ENCODE measurements at regions not wholly inside any gene's neighbourhood (a gene's known extent, or its start where the extent isn't known, plus 50 kb on each side); places are given as distances from the start of the nearest gene placed in this dataset.

DNA sequence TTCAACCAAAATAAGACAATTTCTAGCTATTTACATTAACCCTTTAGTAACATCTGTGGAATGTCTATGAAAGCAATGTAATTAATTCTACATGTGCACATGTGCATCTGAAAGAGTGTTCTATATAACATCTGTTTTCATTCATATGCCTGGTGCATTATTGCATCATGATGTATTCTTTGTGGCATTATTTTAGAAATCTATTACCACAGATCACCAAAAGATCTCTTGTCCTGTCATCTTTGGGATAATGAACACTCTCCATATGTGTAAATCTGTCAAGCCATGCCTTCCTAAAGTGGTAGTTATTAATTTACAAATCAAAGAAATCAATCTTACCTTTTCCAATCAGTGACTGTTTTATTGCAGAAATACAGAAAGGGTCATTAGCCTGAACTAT lies 86.9 kb downstream of the TRIB2 start:
- TF ChIP-seq, protein P1, sequence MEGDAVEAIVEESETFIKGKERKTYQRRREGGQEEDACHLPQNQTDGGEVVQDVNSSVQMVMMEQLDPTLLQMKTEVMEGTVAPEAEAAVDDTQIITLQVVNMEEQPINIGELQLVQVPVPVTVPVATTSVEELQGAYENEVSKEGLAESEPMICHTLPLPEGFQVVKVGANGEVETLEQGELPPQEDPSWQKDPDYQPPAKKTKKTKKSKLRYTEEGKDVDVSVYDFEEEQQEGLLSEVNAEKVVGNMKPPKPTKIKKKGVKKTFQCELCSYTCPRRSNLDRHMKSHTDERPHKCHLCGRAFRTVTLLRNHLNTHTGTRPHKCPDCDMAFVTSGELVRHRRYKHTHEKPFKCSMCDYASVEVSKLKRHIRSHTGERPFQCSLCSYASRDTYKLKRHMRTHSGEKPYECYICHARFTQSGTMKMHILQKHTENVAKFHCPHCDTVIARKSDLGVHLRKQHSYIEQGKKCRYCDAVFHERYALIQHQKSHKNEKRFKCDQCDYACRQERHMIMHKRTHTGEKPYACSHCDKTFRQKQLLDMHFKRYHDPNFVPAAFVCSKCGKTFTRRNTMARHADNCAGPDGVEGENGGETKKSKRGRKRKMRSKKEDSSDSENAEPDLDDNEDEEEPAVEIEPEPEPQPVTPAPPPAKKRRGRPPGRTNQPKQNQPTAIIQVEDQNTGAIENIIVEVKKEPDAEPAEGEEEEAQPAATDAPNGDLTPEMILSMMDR (conservative IDR thresholded peaks at IDR 0.05 in 1 of 2, IDR thresholded peaks at IDR 0.05 in 1 of 2; ENCODE audit: low read depth in 1 of 2, low read length in 2 of 2), result no peak
- TF ChIP-seq EZH2 (IDR thresholded peaks at IDR 0.05; ENCODE audit: low read length, missing control alignments), result no peak
- peak overlapping the region; percentile 36 for H3K4me2 ChIP-seq (ENCODE audit: extremely low read depth, insufficient read depth, low read length)
- H3K4me1 ChIP-seq (ENCODE audit: control insufficient read depth, extremely low read depth, insufficient read depth, low read length), result no peaks in the 10 kb centered on the region
- no peak overlapping the region for H3K4me3 ChIP-seq (replicated peaks in 1 of 4; ENCODE audit: control extremely low read depth in 1 of 4, insufficient read depth in 1 of 4, low read depth in 3 of 4, low read length in 4 of 4)
- H2AFZ ChIP-seq (ENCODE audit: low read length), result no peak overlapping the region
- H4K20me1 ChIP-seq (ENCODE audit: control insufficient read depth, extremely low read depth, insufficient read depth, low read length), result no peaks in the 10 kb centered on the region
- H3K9ac ChIP-seq (ENCODE audit: insufficient read depth, low read length), result no peak overlapping the region
- H3K27me3 ChIP-seq (ENCODE audit: control insufficient read depth, insufficient read depth, low read length), result no peaks in the 10 kb centered on the region
- H3K79me2 ChIP-seq (ENCODE audit: control insufficient read depth, insufficient read depth, low read length), result no peaks in the 10 kb centered on the region
- peak in 1 of 2 donors; percentile 20 for DNase-seq (ENCODE audit: low read depth in 2 of 2)
- H3K9me3 ChIP-seq (ENCODE audit: control insufficient read depth, insufficient read depth, low read depth, low read length), result no peaks in the 10 kb centered on the region
- no peaks in the 10 kb centered on the region for H3K36me3 ChIP-seq (ENCODE audit: control insufficient read depth, insufficient read depth, low read length)
- no peak overlapping the region for H3K27ac ChIP-seq (ENCODE audit: insufficient read depth, low read length)

DNA sequence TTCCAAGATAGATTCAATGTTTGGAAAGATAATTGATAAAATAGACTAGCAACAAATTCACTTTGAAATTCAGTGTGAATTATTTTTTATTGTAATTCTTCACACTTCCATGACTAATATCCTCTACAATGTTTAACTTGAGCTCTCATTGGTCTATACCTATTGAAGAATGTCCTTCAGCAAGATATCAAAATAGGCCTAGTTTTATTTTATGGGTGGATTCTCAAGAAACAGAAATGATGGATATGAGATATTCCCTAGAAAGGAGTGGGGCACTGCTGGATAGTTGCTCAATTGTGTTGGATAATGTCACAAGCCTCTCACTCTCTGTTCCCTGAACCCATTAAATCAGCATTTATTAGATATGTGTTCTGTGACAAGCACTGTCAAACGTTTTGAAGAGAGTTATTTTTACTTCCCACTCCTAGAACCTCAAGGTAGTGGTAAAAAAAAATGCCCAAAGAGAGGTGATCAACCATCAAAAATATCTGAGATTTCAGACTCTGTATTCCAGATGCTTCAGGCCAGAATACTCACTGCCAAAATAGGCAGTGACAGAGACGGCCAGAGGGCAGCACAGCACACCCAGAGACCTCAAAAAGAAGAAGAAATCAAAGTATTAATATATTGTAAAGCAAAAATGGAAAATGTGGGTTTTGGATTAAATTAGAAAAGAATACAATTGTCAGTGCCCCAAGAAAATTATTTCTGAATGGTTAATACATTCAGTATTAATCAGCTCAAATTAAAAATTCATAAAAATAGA lies 87.5 kb downstream of the TRIB2 start:
- Histone ChIP-seq H3K4me3 (replicated peaks in 1 of 4; ENCODE audit: control extremely low read depth in 1 of 4, insufficient read depth in 1 of 4, low read depth in 3 of 4, low read length in 4 of 4) (no peak overlapping the region), H3K79me2 (ENCODE audit: control insufficient read depth, insufficient read depth, low read length) (no peaks in the 10 kb centered on the region), H3K36me3 (ENCODE audit: control insufficient read depth, insufficient read depth, low read length) (no peaks in the 10 kb centered on the region), H2AFZ (ENCODE audit: low read length) (no peak overlapping the region), H3K4me1 (ENCODE audit: control insufficient read depth, extremely low read depth, insufficient read depth, low read length) (no peaks in the 10 kb centered on the region), H3K9ac (ENCODE audit: insufficient read depth, low read length) (no peak overlapping the region), H3K27me3 (ENCODE audit: control insufficient read depth, insufficient read depth, low read length) (no peaks in the 10 kb centered on the region), H3K27ac (ENCODE audit: insufficient read depth, low read length) (no peak overlapping the region), H3K9me3 (ENCODE audit: control insufficient read depth, insufficient read depth, low read depth, low read length) (no peaks in the 10 kb centered on the region), H4K20me1 (ENCODE audit: control insufficient read depth, extremely low read depth, insufficient read depth, low read length) (no peaks in the 10 kb centered on the region), H3K4me2 (ENCODE audit: extremely low read depth, insufficient read depth, low read length) (peak overlapping the region; percentile 36)
- no peak for DNase-seq (ENCODE audit: low read depth in 2 of 2)
- TF ChIP-seq, protein P1 (conservative IDR thresholded peaks at IDR 0.05 in 1 of 2, IDR thresholded peaks at IDR 0.05 in 1 of 2; ENCODE audit: low read depth in 1 of 2, low read length in 2 of 2), result no peak
- no peak for TF ChIP-seq EZH2 (IDR thresholded peaks at IDR 0.05; ENCODE audit: low read length, missing control alignments)

DNA sequence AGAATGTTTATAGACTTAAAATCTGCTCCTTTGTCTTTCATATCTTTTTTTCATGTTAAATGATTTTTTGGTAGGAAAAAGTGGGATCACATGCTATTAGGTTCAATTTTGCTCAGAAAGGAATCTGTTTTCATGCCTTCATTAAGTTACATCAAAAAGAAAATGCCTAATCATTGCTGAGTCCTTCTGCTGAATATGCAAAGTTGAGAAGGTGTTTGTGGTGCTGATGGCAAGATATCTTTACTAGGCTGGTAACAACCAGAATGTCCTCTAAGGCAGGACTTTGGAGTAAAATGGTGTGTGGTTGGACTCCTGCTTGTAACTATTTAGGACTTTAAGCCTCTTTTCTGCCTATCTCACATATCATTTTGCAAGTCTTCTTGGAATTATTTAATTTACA lies 88.3 kb downstream of the TRIB2 start:
- Histone ChIP-seq H3K36me3 (ENCODE audit: control insufficient read depth, insufficient read depth, low read length) (no peaks in the 10 kb centered on the region), H3K4me3 (replicated peaks in 1 of 4; ENCODE audit: control extremely low read depth in 1 of 4, insufficient read depth in 1 of 4, low read depth in 3 of 4, low read length in 4 of 4) (no peak overlapping the region), H3K27me3 (ENCODE audit: control insufficient read depth, insufficient read depth, low read length) (no peaks in the 10 kb centered on the region), H4K20me1 (ENCODE audit: control insufficient read depth, extremely low read depth, insufficient read depth, low read length) (no peaks in the 10 kb centered on the region), H2AFZ (ENCODE audit: low read length) (no peak overlapping the region), H3K4me1 (ENCODE audit: control insufficient read depth, extremely low read depth, insufficient read depth, low read length) (no peaks in the 10 kb centered on the region), H3K9me3 (ENCODE audit: control insufficient read depth, insufficient read depth, low read depth, low read length) (no peaks in the 10 kb centered on the region), H3K79me2 (ENCODE audit: control insufficient read depth, insufficient read depth, low read length) (no peaks in the 10 kb centered on the region), H3K9ac (ENCODE audit: insufficient read depth, low read length) (no peak overlapping the region), H3K4me2 (ENCODE audit: extremely low read depth, insufficient read depth, low read length) (no peak overlapping the region), H3K27ac (ENCODE audit: insufficient read depth, low read length) (no peak overlapping the region)
- no peak for TF ChIP-seq EZH2 (IDR thresholded peaks at IDR 0.05; ENCODE audit: low read length, missing control alignments)
- TF ChIP-seq, protein P1 (conservative IDR thresholded peaks at IDR 0.05 in 1 of 2, IDR thresholded peaks at IDR 0.05 in 1 of 2; ENCODE audit: low read depth in 1 of 2, low read length in 2 of 2), result no peak
- no peak for DNase-seq (ENCODE audit: low read depth in 2 of 2)
